HepG2 (cell line): ENCODE measurements at regions not wholly inside any gene's neighbourhood (a gene's known extent, or its start where the extent isn't known, plus 50 kb on each side); places are given as distances from the start of the nearest gene placed in this dataset.

Experiments
- ATAC-seq: fragments of 200-7000 bp; cut with Tn5 transposase; 3 replicates; pipeline ENCODE4 v1.9.1; 2020; ENCODE audit warnings: mild to moderate bottlenecking, moderate library complexity
- BruUV-seq: library from RNA; stranded (reverse); fragments of 400-500 nt; replicated peaks from 2 replicates; lab custom pipeline; 2021; lab: Mats Ljungman, UMichigan
- CTCF ChIA-PET: fragments of 300-600 bp; formaldehyde crosslinking; extraction: SDS; loops from one replicate; lab custom pipeline; 2021; ENCODE audit warnings: low total read pairs, inconsistent platforms, low intra/inter-chr PET ratio; lab: Yijun Ruan, JAX
- POLR2A ChIA-PET: fragments of 350-600 bp; sonication (Branson Sonifier 250); formaldehyde crosslinking; loops from one replicate; lab custom pipeline; 2020; ENCODE audit warnings: antibody characterized with exemption, inconsistent platforms; lab: Yijun Ruan, JAX
- DNase-seq: peaks from one replicate; pipeline ENCODE4 v3.0.0-alpha.2; 2015; ENCODE audit warnings: low spot score
- FAIRE-seq: peaks from 3 replicates; lab custom pipeline; 2011; peaks lifted over from hg19 to GRCh38; lab: Jason Lieb, UNC
- H2AFZ ChIP-seq: one replicate; pipeline ENCODE4 v1.6.1; 2011; ENCODE audit warnings: low read length, inconsistent platforms
- H3K27ac ChIP-seq: fragments of 300-600 bp; 3 replicates; pipeline ENCODE4 v1.8.0; 2011; ENCODE audit warnings: mixed run types, mild to moderate bottlenecking, mixed read lengths, low read length, inconsistent platforms; ENCODE audit not compliant: insufficient read depth; ENCODE audit errors: extremely low read length
- H3K27me3 ChIP-seq, 2 experiments: fragments of 200-600 bp in 1 of 2; 2 replicates in 1 of 2; 3 replicates in 1 of 2; pipeline versions ENCODE4 v1.6.0 to v1.8.0; 2011; ENCODE audit warnings: low read length in 2 of 2, mild to moderate bottlenecking in 2 of 2, moderate library complexity in 2 of 2, inconsistent platforms in 1 of 2; ENCODE audit not compliant: insufficient read depth in 2 of 2, control insufficient read depth in 1 of 2
- H3K36me3 ChIP-seq, 2 experiments: fragments of 200-600 bp in 1 of 2; replicated peaks in 1 of 2; 2 replicates in 1 of 2; 3 replicates in 1 of 2; pipeline versions ENCODE4 v1.5.1 to v1.8.0; 2011; ENCODE audit warnings: low read length in 2 of 2, inconsistent platforms in 1 of 2; ENCODE audit not compliant: insufficient read depth in 2 of 2, control insufficient read depth in 1 of 2
- H3K4me1 ChIP-seq: 2 replicates; pipeline ENCODE4 v1.5.1; 2012; ENCODE audit warnings: low read length, inconsistent platforms; ENCODE audit not compliant: insufficient read depth
- H3K4me2 ChIP-seq: 2 replicates; pipeline ENCODE4 v1.6.0; 2011; ENCODE audit warnings: low read depth, low read length, inconsistent platforms
- H3K4me3 ChIP-seq, 3 experiments: fragments of 200-600 bp in 1 of 3; sonication (generic), shearing (Covaris generic) in 1 of 3; replicated peaks in 1 of 3; 2 replicates each; pipeline ENCODE4 v1.5.1; 2011 to 2016; ENCODE audit warnings: low read length in 3 of 3, inconsistent platforms in 2 of 3, low read depth in 2 of 3, mild to moderate bottlenecking in 2 of 3, control low read depth in 1 of 3, mixed read lengths in 1 of 3; ENCODE audit not compliant: insufficient read depth in 1 of 3
- H3K79me2 ChIP-seq: one replicate; pipeline ENCODE4 v1.6.1; 2011; ENCODE audit warnings: low read length, inconsistent platforms; ENCODE audit not compliant: insufficient read depth
- H3K9ac ChIP-seq: 2 replicates; pipeline ENCODE4 v1.6.0; 2011; ENCODE audit warnings: mild to moderate bottlenecking, low read depth, low read length, inconsistent platforms; ENCODE audit not compliant: insufficient read depth
- H3K9me3 ChIP-seq: 2 replicates; pipeline ENCODE4 v1.5.1; 2012; ENCODE audit warnings: mild to moderate bottlenecking, low read length
- H4K20me1 ChIP-seq: 2 replicates; pipeline ENCODE4 v1.6.0; 2011; ENCODE audit warnings: inconsistent platforms, mild to moderate bottlenecking, low read length, moderate library complexity; ENCODE audit not compliant: insufficient read depth
- BHLHE40 ChIP-seq: IDR thresholded peaks from 2 replicates; pipeline ENCODE4 v1.6.1; 2011; ENCODE audit warnings: low read length, improper control_type of control experiment
- ELF4 ChIP-seq: sonication (generic); formaldehyde crosslinking; IDR thresholded peaks from 2 replicates; pipeline ENCODE4 v1.5.0; 2020; ENCODE audit warnings: missing genetic modification reagents, mild to moderate bottlenecking, moderate library complexity, borderline replicate concordance
- FOXP1 ChIP-seq, 2 experiments: fragments of 450-650 bp in 1 of 2; IDR thresholded peaks; 2 replicates each; pipeline ENCODE4 v1.6.1; 2017 to 2018; ENCODE audit warnings: antibody characterized with exemption in 1 of 2
- HMG20B ChIP-seq: conservative IDR thresholded peaks from 2 replicates; pipeline ENCODE4 v1.6.1; 2016; ENCODE audit warnings: missing genetic modification reagents, missing compliant biosample characterization
- HNRNPLL ChIP-seq: fragments of 200-400 bp; formaldehyde crosslinking; IDR thresholded peaks from 2 replicates; pipeline ENCODE4 v1.6.1; 2017; ENCODE audit warnings: mild to moderate bottlenecking, low read depth, low read length; ENCODE audit not compliant: poor library complexity, severe bottlenecking
- POLR2AphosphoS5 ChIP-seq: IDR thresholded peaks from 2 replicates; pipeline ENCODE4 v1.6.1; 2012; ENCODE audit warnings: low read depth, low read length
- RFXAP ChIP-seq: sonication (generic); formaldehyde crosslinking; IDR thresholded peaks from 2 replicates; pipeline ENCODE4 v1.4.0; 2020; ENCODE audit warnings: missing genetic modification reagents, borderline replicate concordance
- SP2 ChIP-seq: sonication (generic); formaldehyde crosslinking; IDR thresholded peaks from 2 replicates; pipeline ENCODE4 v1.5.1; 2020; ENCODE audit warnings: mild to moderate bottlenecking, missing genetic modification reagents
- TEAD2 ChIP-seq: sonication (generic); formaldehyde crosslinking; IDR thresholded peaks from 2 replicates; pipeline ENCODE4 v1.9.0; 2021; ENCODE audit warnings: missing genetic modification reagents
- ZBTB26 ChIP-seq: IDR thresholded peaks from 2 replicates; pipeline ENCODE4 v1.6.1; 2016; ENCODE audit warnings: missing compliant biosample characterization, missing genetic modification reagents, borderline replicate concordance
- ZBTB42 ChIP-seq: sonication (generic); formaldehyde crosslinking; IDR thresholded peaks from 2 replicates; pipeline ENCODE4 v1.5.0; 2020; ENCODE audit warnings: mild to moderate bottlenecking, missing genetic modification reagents
- ZNF143 ChIP-seq: sonication (generic); formaldehyde crosslinking; IDR thresholded peaks from 2 replicates; pipeline ENCODE4 v1.4.0; 2020; ENCODE audit warnings: missing genetic modification reagents
- ZNF337 ChIP-seq: sonication (generic); formaldehyde crosslinking; IDR thresholded peaks from 2 replicates; pipeline ENCODE4 v1.5.1; 2020; ENCODE audit warnings: missing genetic modification reagents, low read depth, mild to moderate bottlenecking, borderline replicate concordance
- ZNF614 ChIP-seq: IDR thresholded peaks from 2 replicates; pipeline ENCODE4 v1.6.1; 2018; ENCODE audit warnings: missing biosample characterization, missing genetic modification reagents, inconsistent platforms, borderline replicate concordance
- ZNF615 ChIP-seq: sonication (generic); formaldehyde crosslinking; IDR thresholded peaks from 2 replicates; pipeline ENCODE4 v1.5.0; 2020; ENCODE audit warnings: mild to moderate bottlenecking, missing genetic modification reagents, borderline replicate concordance
- ZNF646 ChIP-seq: sonication (generic); formaldehyde crosslinking; IDR thresholded peaks from 2 replicates; pipeline ENCODE4 v1.9.0; 2021; ENCODE audit warnings: mild to moderate bottlenecking, missing genetic modification reagents
- ZNF784 ChIP-seq: sonication (generic); formaldehyde crosslinking; IDR thresholded peaks from 2 replicates; pipeline ENCODE4 v1.5.1; 2020; ENCODE audit warnings: missing genetic modification reagents, mild to moderate bottlenecking, borderline replicate concordance
- WGBS: methylation state at CpG from one replicate; pipeline ENCODE4 v1.1.6; 2017; ENCODE audit warnings: low lambda C conversion rate; 5-methylcytosine and 5-hydroxymethylcytosine counted together
- in situ Hi-C: cut with HindIII; loops from 2 replicates; pipeline ENCODE4 v1.10.0; 2017; ENCODE audit warnings: low pct_unique_long_range_greater_than_20kb; ENCODE audit not compliant: extremely low pct_ligation_motif_present
- intact Hi-C: fragments of 100-400 bp; cut with micrococcal nuclease; formaldehyde crosslinking; loops from one replicate; pipeline ENCODE4 v1.10.0; 2022; ENCODE audit not compliant: unreplicated experiment

GRCh38 chr18:72993250-72993649 is 125.5 kb upstream of the NETO1 start (continued):
- no peak for TF ChIP-seq ZNF614 (CRISPR knock-in tag)
- no peak for TF ChIP-seq ZBTB26 (CRISPR knock-in tag)
- TF ChIP-seq ZNF143 (CRISPR knock-in tag), result no peak
- TF ChIP-seq BHLHE40, result no peak
- TF ChIP-seq ZNF784 (CRISPR knock-in tag), result no peak
- TF ChIP-seq ZNF337 (CRISPR knock-in tag), result no peak
- no peak for TF ChIP-seq SP2 (CRISPR knock-in tag)
- TF ChIP-seq HNRNPLL, result no peak
- TF ChIP-seq ZBTB42, result no peak
- no peak for TF ChIP-seq FOXP1 (IDR thresholded peaks at IDR 0.05)
- no peak for TF ChIP-seq FOXP1 (CRISPR knock-in tag; IDR thresholded peaks at IDR 0.05)
- TF ChIP-seq ZNF615, result no peak

GRCh38 chr18:72991379-72991778 is 123.6 kb upstream of the NETO1 start:
- Histone ChIP-seq H3K79me2 (no peaks in the 10 kb centered on the region), H3K4me2 (no peak overlapping the region), H3K4me1 (no peaks in the 10 kb centered on the region), H3K9ac (no peak overlapping the region), H3K27me3 (no peaks in the 10 kb centered on the region), H3K27ac (no peak overlapping the region), H4K20me1 (no peaks in the 10 kb centered on the region), H2AFZ (no peak overlapping the region), H3K36me3 (no peaks in the 10 kb centered on the region), H3K9me3 (no peaks in the 10 kb centered on the region), H3K4me3 (no peak overlapping the region)
- 0% methylated on average over 1 of the region's 1 CpG for WGBS
- ChIA-PET CTCF (no interaction called here), POLR2A (no interaction called here)
- no TSS peak for BruUV-seq
- in situ Hi-C loops, result no loop called here
- ATAC-seq (no peak), DNase-seq (no peak), FAIRE-seq (no peak)
- intact Hi-C loops, result no loop called here
- no peak for TF ChIP-seq RFXAP (CRISPR knock-in tag)
- TF ChIP-seq HMG20B (CRISPR knock-in tag), result no peak
- no peak for TF ChIP-seq POLR2AphosphoS5
- TF ChIP-seq ZNF646 (CRISPR knock-in tag), result no peak
- TF ChIP-seq TEAD2 (CRISPR knock-in tag), result no peak
- TF ChIP-seq ELF4 (CRISPR knock-in tag), result no peak
